OCI-LY7 (cell line): ENCODE measurements at regions not wholly inside any gene's neighbourhood (a gene's known extent, or its start where the extent isn't known, plus 50 kb on each side); places are given as distances from the start of the nearest gene placed in this dataset.

Source experiments
- EZH2phosphoT487 ChIP-seq: fragments of 200-600 bp; sonication (generic); IDR thresholded peaks from 2 replicates; pipeline ENCODE4 v1.6.1; 2018; ENCODE audit warnings: low read depth, borderline replicate concordance, mild to moderate bottlenecking, mixed run types, antibody characterized with exemption, low read length, moderate library complexity, mixed read lengths
- TF ChIP-seq, protein P1 (sequence below): fragments of 200-600 bp; sonication (generic); conservative IDR thresholded peaks from 2 replicates; pipeline ENCODE4 v1.5.1; 2014; ENCODE audit warnings: mild to moderate bottlenecking, antibody characterized with exemption, low read length, moderate library complexity, mixed read lengths

DNA sequence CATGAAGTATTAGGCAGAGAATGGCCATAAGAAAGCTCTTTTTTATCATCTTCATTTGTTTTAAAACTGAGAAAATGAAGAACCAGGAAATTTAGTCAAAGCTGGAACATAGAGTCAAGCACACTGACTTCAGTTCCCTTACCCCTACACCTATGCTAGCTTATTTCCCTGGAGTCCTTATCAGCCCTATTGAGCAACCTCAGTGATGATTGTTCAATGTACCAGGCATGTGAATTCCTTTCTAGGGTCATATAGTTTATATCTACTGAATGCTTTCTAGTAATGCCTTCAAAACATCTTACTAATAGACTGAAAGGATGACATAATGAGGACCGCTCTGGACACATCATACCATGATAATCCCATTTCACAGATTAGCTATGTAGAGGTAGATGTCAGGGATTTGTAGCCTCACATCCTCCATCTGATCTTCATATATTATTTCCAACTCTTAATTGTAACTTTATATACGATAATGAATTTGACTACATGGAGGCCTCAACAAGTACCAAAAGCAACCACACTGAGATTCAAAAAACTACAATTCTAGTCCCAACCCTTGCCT, 460.4 kb upstream of the DYNLRB2 start:
- TF ChIP-seq, protein P1, sequence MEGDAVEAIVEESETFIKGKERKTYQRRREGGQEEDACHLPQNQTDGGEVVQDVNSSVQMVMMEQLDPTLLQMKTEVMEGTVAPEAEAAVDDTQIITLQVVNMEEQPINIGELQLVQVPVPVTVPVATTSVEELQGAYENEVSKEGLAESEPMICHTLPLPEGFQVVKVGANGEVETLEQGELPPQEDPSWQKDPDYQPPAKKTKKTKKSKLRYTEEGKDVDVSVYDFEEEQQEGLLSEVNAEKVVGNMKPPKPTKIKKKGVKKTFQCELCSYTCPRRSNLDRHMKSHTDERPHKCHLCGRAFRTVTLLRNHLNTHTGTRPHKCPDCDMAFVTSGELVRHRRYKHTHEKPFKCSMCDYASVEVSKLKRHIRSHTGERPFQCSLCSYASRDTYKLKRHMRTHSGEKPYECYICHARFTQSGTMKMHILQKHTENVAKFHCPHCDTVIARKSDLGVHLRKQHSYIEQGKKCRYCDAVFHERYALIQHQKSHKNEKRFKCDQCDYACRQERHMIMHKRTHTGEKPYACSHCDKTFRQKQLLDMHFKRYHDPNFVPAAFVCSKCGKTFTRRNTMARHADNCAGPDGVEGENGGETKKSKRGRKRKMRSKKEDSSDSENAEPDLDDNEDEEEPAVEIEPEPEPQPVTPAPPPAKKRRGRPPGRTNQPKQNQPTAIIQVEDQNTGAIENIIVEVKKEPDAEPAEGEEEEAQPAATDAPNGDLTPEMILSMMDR: no peak
- no peak for TF ChIP-seq EZH2phosphoT487
